IMR-90 (cell line): ENCODE measurements at regions not wholly inside any gene's neighbourhood (a gene's known extent, or its start where the extent isn't known, plus 50 kb on each side); places are given as distances from the start of the nearest gene placed in this dataset.

Source experiments
- ATAC-seq: fragments of 200-7000 bp; cut with Tn5 transposase; 2 replicates; pipeline ENCODE4 v1.9.1; 2020; ENCODE audit warnings: low read depth, mild to moderate bottlenecking, moderate library complexity
- BruUV-seq: library from RNA; stranded (reverse); fragments of 400-500 nt; replicated peaks from 2 replicates; lab custom pipeline; 2021; lab: Mats Ljungman, UMichigan
- CTCF ChIA-PET: fragments of 300-600 bp; formaldehyde crosslinking; extraction: SDS; loops from one replicate; lab custom pipeline; 2021; ENCODE audit warnings: antibody characterized with exemption; lab: Yijun Ruan, JAX
- POLR2A ChIA-PET: fragments of 300-600 bp; sonication (Branson Sonifier 250); formaldehyde crosslinking; loops from one replicate; lab custom pipeline; 2022; ENCODE audit warnings: antibody characterized with exemption; ENCODE audit not compliant: unreplicated experiment; lab: Charles Lee
- DNase-seq: peaks from one replicate; pipeline ENCODE4 v3.0.0; 2013
- H2AFZ ChIP-seq: replicated peaks from 2 replicates; pipeline ENCODE3; 2013; ENCODE audit warnings: low read length, mild to moderate bottlenecking; ENCODE audit not compliant: poor library complexity
- H2AK5ac ChIP-seq: 2 replicates; pipeline ENCODE4 v1.6.1; 2013; ENCODE audit warnings: low read depth, low read length, inconsistent platforms
- H2AK9ac ChIP-seq: replicated peaks from 2 replicates; pipeline ENCODE3; 2013; ENCODE audit warnings: mild to moderate bottlenecking, low read depth, low read length, moderate library complexity; ENCODE audit not compliant: poor library complexity
- H2BK120ac ChIP-seq: 2 replicates; pipeline ENCODE4 v1.6.1; 2013; ENCODE audit warnings: low read depth, low read length, inconsistent platforms
- H2BK15ac ChIP-seq: 3 replicates; pipeline ENCODE4 v1.6.1; 2013; ENCODE audit warnings: low read depth, low read length, inconsistent platforms
- H2BK20ac ChIP-seq: 2 replicates; pipeline ENCODE4 v1.6.1; 2013; ENCODE audit warnings: low read depth, mild to moderate bottlenecking, inconsistent platforms, low read length, moderate library complexity
- H2BK5ac ChIP-seq: 2 replicates; pipeline ENCODE4 v1.6.1; 2013; ENCODE audit warnings: mild to moderate bottlenecking, low read depth, low read length, inconsistent platforms; ENCODE audit not compliant: poor library complexity, severe bottlenecking
- H3K14ac ChIP-seq: replicated peaks from 2 replicates; pipeline ENCODE4 v1.6.1; 2013; ENCODE audit warnings: low read depth, low read length, inconsistent platforms
- H3K18ac ChIP-seq: 2 replicates; pipeline ENCODE4 v1.6.1; 2013; ENCODE audit warnings: low read depth, low read length, control low read depth
- H3K23ac ChIP-seq: 2 replicates; pipeline ENCODE4 v1.6.1; 2013; ENCODE audit warnings: low read depth, low read length, inconsistent platforms
- H3K27ac ChIP-seq: 2 replicates; pipeline ENCODE4 v1.5.1; 2013; ENCODE audit warnings: mild to moderate bottlenecking, control low read depth, low read length; ENCODE audit not compliant: insufficient read depth
- H3K27me3 ChIP-seq: 2 replicates; pipeline ENCODE4 v1.6.1; 2013; ENCODE audit warnings: low read length; ENCODE audit not compliant: control insufficient read depth, insufficient read depth
- H3K36me3 ChIP-seq: 2 replicates; pipeline ENCODE4 v1.6.1; 2013; ENCODE audit warnings: low read length, mixed read lengths; ENCODE audit not compliant: control insufficient read depth, insufficient read depth
- H3K4ac ChIP-seq: 2 replicates; pipeline ENCODE4 v1.6.1; 2013; ENCODE audit warnings: low read depth, low read length, inconsistent platforms
- H3K4me1 ChIP-seq: 2 replicates; pipeline ENCODE4 v1.6.1; 2013; ENCODE audit warnings: low read length, mixed read lengths; ENCODE audit not compliant: control insufficient read depth, insufficient read depth
- H3K4me2 ChIP-seq: 2 replicates; pipeline ENCODE4 v1.6.1; 2013; ENCODE audit warnings: low read depth, mild to moderate bottlenecking, control low read depth, low read length, moderate library complexity
- H3K4me3 ChIP-seq: 2 replicates; pipeline ENCODE4 v1.5.1; 2013; ENCODE audit warnings: low read depth, mild to moderate bottlenecking, control low read depth, low read length, moderate library complexity; ENCODE audit not compliant: insufficient read depth
- H3K56ac ChIP-seq: 2 replicates; pipeline ENCODE4 v1.6.1; 2013; ENCODE audit warnings: low read length, inconsistent platforms; ENCODE audit not compliant: insufficient read depth; ENCODE audit errors: extremely low read depth
- H3K79me1 ChIP-seq, 2 experiments: 2 replicates each; pipeline ENCODE4 v1.6.1; 2013; ENCODE audit warnings: low read length in 2 of 2, inconsistent platforms in 1 of 2, low read depth in 1 of 2
- H3K9ac ChIP-seq: 2 replicates; pipeline ENCODE4 v1.6.1; 2013; ENCODE audit warnings: low read depth, low read length, control low read depth
- H3K9me1 ChIP-seq: 2 replicates; pipeline ENCODE4 v1.6.1; 2013; ENCODE audit warnings: low read length, inconsistent platforms; ENCODE audit not compliant: insufficient read depth
- H3K9me3 ChIP-seq: 2 replicates; pipeline ENCODE4 v1.6.1; 2013; ENCODE audit warnings: low read length; ENCODE audit not compliant: control insufficient read depth, insufficient read depth
- H4K20me1 ChIP-seq: 2 replicates; pipeline ENCODE4 v1.6.1; 2013; ENCODE audit warnings: low read length, inconsistent platforms; ENCODE audit not compliant: insufficient read depth
- H4K5ac ChIP-seq: 2 replicates; pipeline ENCODE4 v1.6.1; 2013; ENCODE audit warnings: mild to moderate bottlenecking, low read depth, low read length, control low read depth
- H4K8ac ChIP-seq, 2 experiments: 2 replicates each; pipeline ENCODE4 v1.6.1; 2013; ENCODE audit warnings: low read depth in 2 of 2, low read length in 2 of 2, control low read depth in 1 of 2, inconsistent platforms in 1 of 2
- H4K91ac ChIP-seq: 2 replicates; pipeline ENCODE4 v1.6.1; 2013; ENCODE audit warnings: low read depth, low read length, inconsistent platforms; ENCODE audit not compliant: insufficient read depth
- CEBPB ChIP-seq: IDR thresholded peaks from 2 replicates; pipeline ENCODE4 v1.6.1; 2012; ENCODE audit warnings: low read depth, low read length, improper control_type of control experiment
- MAFK ChIP-seq: IDR thresholded peaks from 2 replicates; pipeline ENCODE4 v1.6.1; 2012; ENCODE audit warnings: low read depth, low read length, improper control_type of control experiment
- RCOR1 ChIP-seq: IDR thresholded peaks from 2 replicates; pipeline ENCODE4 v1.6.1; 2012; ENCODE audit warnings: mild to moderate bottlenecking, low read length, improper control_type of control experiment; ENCODE audit not compliant: insufficient replicate concordance
- dilution Hi-C: fragments of 300-500 bp; cut with HindIII; formaldehyde crosslinking; loops from one replicate; pipeline ENCODE4 v1.14.3; 2018; ENCODE audit warnings: low sequenced_read_pairs; ENCODE audit not compliant: unreplicated experiment
- in situ Hi-C: fragments of 300-500 bp; cut with MboI; formaldehyde crosslinking; loops from 3 replicates; pipeline ENCODE4 v1.14.3; 2019; ENCODE audit warnings: low sequenced_read_pairs, inconsistent platforms, mixed read lengths
- intact Hi-C: fragments of 100-400 bp; cut with micrococcal nuclease; formaldehyde crosslinking; loops from 2 replicates; pipeline ENCODE4 v1.10.0; 2022

DNA sequence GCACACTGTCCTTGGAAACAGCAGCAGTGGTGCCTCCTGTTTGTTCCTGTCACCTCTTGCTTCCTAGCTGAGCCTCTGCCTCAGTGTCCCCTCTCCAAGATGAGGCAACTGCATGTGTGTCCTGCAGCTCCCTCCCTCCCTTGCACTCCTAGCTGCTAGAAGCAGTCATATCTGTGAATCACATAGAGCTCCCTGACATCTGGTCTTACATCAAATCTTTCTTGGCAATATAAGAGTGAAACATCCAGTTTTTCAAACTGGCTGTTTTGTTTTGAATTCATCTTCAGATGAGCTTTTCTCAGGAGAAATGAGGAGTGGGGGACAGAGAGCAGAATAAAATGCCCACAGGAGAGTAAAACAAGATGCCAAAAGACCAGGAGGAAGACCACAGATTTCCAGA is 103.7 kb downstream of the VCPKMT start:
- dilution Hi-C loops (no loop called here), intact Hi-C loops (no loop called here), in situ Hi-C loops (no loop called here)
- Histone ChIP-seq H3K18ac (peak overlapping the region; percentile 34), H2AFZ (peak overlapping the region; percentile 53), H3K4me2 (no peak overlapping the region), H3K14ac (peak overlapping the region; percentile 14; the same call in 1 of the 2 replicates), H2AK9ac (no peak overlapping the region), H4K91ac (peak overlapping the region; percentile 4; the same call in 1 of the 2 replicates), H4K5ac (no peak overlapping the region), H3K36me3 (no peaks in the 10 kb centered on the region), H3K9me3 (no peaks in the 10 kb centered on the region), H3K4ac (peak overlapping the region; percentile 20; the same call in 1 of the 2 replicates), H2BK5ac (no peak overlapping the region), H3K9me1 (peaks cover 5% of the 10 kb centered on the region), H3K27me3 (no peaks in the 10 kb centered on the region), H2BK15ac (peak overlapping the region; percentile 54; the same call in 1 of the 3 replicates), H2BK120ac (peak overlapping the region; percentile 67; the same call in 1 of the 2 replicates), H3K27ac (no peak overlapping the region), H2AK5ac (peak overlapping the region; percentile 91), H3K9ac (no peak overlapping the region), H3K56ac (no peak overlapping the region), H4K20me1 (no peaks in the 10 kb centered on the region), H2BK20ac (no peak overlapping the region; the same call in 1 of the 2 replicates), H3K4me3 (no peak overlapping the region), H3K79me1 (no peaks in the 10 kb centered on the region), H3K4me1 (peaks cover 17% of the 10 kb centered on the region), H4K8ac (peak overlapping the region in 1 of 2 experiments; percentile 22; a peak in 1 of 4 replicates), H3K23ac (no peak overlapping the region)
- ChIA-PET POLR2A (interaction anchor here (0.6 kb wide), 1 partner anchor 144 kb away, joined by 3 read pairs; no protein-coding TSS in a partner anchor), CTCF (interaction anchor here (0.9 kb wide), 1 partner anchor 12 kb away, joined by 3 read pairs; no protein-coding TSS in a partner anchor)
- TF ChIP-seq CEBPB (peak; percentile 37; the same call in 1 of the 2 replicates), RCOR1 (no peak), MAFK (no peak)
- no TSS peak for BruUV-seq
- DNase-seq, result peak; percentile 78
- peak; percentile 33 for ATAC-seq
